GM03348 (cell line): ENCODE measurements at regions not wholly inside any gene's neighbourhood (a gene's known extent, or its start where the extent isn't known, plus 50 kb on each side); places are given as distances from the start of the nearest gene placed in this dataset.
"Not testable (repeated sequence)": the region's sequence is repeated elsewhere in the genome, so short reads cannot be mapped to it uniquely, and the experiment has no call there.

Experiments
- DNase-seq: peaks from one replicate; pipeline ENCODE4 v3.0.0; 2012; ENCODE audit warnings: low spot score

GRCh38 chr4:184335520-184335919 is 117.8 kb upstream of the ENPP6 start:
- no peak for DNase-seq

DNA sequence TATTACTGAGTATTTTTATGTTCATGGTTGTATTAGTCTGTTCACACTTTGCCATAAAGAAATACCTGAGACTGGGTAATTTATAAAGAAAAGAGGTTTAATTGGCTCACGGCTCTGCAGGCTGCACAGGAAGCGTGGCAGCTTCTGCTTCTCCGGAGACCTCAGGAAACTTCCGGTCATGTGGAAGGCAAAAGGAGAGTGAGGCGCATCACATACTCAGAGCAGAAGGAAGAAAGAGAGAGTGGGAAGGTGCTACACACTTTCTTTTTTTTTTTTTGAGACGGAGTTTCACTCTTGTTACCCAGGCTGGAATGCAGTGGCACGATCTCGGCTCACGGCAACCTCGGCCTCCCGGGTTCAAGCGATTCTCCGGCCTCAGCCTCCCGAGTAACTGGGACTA is 115.8 kb upstream of the ENPP6 start:
- DNase-seq, result not testable (repeated sequence)

- DNase-seq, result no peak
Measured at GRCh38 chr4:184331268-184331995, 113.8 kb upstream of the ENPP6 start.

GRCh38 chr4:184330517-184331094 is 112.9 kb upstream of the ENPP6 start:
- not testable (repeated sequence) for DNase-seq

- no peak for DNase-seq
Measured at GRCh38 chr4:184329659-184330400, 112.2 kb upstream of the ENPP6 start.

DNA sequence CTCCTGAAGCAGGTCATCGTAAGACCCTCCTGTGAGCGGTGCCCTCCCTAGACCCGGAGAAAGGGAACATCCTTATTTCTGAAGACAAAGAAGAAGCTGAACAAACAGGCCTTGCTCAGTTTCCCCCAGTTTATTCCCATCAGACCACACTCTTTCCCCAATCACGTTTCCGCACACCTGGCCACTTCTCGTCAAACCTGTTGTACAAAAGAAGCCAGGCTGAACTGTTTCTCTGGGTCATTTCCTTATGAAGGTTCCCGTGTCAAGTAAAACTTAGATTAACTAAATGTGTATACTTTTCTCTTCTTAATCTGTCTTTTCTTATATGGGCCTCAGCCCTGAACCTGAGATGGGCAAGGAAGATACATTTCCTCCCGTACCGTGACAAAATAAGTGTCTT is 111.6 kb upstream of the ENPP6 start:
- DNase-seq, result no peak

DNA sequence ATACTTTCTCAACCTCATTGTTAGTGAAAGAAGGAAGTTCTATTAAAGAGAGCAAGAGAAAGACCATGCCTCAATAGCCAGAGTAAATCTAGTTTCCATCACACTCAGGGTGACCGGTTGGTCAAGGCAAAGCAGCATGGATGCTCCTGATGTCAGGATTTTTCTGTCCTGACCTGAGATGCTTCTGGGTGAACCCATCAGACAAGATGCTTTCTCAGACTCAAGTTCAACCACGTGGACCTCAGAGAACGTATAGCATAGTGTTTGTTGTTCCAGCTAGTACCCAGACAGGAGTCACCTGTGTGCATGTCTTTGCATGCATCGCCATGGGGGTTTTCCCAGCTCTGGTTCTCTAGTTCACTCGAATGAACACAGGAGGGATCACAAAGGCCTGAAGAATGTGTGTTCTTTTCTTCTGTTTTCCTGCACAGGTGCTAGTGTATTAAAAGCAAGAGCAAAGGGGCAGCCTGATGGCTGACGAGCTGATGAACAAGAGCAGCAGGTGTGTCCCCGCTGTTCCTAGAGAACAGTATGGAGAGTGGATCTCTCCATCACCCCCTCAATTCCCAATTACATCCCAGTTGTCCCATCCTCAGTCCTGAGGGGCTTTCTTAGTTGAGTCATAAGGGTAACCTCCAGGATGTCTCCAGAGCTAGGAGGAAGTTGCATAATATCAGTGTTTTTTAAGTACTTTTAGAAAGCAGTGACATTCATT is 110.5 kb upstream of the ENPP6 start:
- no peak for DNase-seq

DNA sequence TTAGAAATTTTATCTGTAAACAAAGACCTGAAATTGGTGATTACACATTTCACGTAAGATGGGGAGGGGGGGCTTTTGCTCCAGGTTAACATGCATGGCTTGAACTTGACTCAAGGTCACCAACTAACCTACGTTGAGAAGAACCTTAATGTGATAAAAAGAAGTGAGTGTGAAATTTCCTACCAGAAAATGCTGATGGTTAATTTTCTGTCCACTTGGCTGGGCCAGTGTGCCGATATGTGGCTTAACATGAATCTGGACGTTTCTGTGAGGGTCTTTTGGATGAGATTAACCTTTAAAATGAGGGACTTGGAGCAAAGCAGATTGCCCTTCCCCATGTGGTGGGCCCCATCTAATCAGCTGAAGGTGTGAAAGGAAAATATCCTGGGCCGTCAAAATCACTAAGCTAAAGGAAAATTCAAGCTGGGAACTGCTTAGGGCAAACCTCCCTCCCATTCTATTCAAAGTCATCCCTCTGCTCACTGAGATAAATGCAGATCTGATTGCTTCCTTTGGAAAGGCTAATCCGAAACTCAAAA is 107.3 kb upstream of the ENPP6 start:
- no peak for DNase-seq

DNA sequence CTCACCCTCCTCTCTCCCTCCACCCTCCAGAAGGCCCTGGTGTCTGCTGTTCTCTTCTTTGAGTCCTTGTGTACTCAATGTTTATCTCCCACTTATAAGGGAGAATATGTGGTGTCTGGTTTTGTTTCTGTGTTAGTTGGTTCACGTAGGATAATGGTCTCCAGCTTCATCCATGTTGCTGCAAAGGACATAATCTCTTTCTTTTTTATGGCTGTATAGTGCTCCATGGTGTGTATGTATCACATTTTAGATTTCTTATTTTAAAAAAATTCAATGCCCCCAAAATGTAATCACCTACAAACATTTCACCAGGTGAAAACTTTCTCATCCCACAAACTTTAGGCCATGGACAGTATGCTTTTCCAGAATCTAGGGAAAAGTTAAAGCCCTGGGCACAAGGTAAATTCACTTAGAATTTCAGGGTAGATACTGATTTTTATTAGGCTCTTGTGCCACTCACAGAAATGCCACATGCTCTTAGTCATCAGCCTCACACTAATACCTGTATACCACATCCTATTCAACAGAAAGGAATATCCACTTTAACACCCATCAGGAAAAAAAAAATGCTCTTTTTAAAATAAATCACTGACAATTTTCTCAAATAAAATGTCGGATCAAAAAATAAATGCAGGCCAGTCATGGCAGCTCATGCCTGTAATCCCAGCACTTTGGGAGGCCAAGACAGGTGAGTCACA is 104.8 kb upstream of the ENPP6 start:
- no peak for DNase-seq

GRCh38 chr4:184320631-184321030 is 103.0 kb upstream of the ENPP6 start:
- no peak for DNase-seq

GRCh38 chr4:184318852-184319251 is 101.2 kb upstream of the ENPP6 start:
- no peak for DNase-seq

DNA sequence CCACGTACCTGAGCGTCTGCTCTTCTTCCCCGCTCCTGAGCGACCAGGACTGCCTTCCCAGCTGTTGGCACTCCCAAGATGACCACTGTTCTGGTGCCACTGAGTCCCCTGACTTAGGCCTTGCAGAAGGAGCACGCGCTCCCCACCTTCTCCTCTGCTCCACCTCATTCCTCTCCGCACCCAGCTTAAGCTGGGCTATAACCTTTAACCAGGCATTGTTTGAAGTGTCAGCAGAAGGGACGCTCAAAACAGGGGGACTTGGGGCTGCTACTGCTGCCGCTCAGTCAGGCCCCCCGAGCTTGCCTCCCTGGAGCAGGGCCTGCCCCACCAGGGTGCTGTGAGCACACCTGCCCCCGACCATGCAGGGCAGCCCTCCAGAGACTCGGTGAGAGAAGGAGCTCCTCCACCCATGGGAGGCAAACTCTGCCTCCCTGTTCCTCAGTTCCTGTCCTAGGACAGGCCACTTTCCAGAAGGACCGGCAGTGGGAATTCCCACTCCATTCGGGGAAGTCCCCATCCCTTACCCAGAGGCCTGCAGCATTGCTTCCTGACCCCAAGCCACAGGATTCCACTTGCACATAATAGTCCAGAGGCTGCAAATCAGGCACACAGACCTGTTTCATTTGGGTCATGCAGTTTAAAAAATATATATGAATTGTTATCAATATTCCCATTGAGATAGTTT is 99.7 kb upstream of the ENPP6 start:
- no peak for DNase-seq

DNA sequence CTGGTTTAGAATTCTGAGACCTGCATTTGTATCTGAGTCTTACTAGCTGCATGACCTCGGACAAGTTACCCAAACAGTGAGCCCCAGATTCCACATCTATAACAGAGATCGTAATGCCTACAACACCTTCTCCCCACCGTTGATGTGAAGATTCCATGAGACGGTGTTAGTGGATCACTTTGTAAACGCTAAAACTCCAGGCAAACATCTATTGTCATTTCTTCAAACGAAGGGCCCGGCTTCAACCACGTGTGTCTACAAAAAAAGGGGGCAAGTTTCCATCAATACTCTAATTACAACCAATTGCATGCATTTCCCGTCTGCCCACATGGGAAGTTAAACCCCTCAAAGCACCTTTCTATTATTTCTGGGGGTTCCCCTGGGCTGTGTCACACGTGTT is 99.1 kb upstream of the ENPP6 start:
- no peak for DNase-seq

DNA sequence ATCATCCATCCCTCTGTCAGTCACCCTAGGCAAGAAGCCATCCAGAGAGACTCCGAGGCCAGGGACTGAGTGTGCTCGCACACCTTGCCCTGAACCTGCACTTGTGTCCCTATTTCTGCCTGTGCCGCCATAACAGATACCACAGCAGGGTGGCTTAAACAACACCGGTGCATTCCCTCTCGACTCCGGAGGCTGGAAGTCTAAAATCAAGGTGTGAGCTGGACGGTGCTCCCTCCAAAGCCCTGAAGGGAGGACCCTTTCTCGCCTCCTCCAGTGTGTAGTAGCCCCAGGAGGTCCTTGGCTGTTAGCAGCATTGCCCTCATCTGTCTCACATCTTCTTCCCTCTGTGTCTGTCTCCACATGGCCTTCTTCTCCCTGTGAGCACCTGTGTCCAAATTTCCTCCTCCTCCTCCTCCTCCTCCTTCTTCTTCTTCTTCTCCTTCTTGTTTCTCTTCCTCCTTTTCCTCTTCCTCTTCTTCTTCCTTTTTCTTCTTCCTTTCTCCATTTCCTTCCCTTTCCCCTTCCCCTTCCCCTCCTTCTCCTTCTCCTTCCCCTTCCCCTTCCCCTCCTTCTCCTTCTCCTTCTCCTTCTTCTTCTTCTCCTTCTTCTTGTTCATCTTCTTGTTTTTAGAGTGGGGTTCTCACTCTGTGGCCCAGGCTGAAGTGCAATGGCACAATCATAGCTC is 98.1 kb upstream of the ENPP6 start:
- DNase-seq, result no peak

- no peak for DNase-seq
Measured at GRCh38 chr4:184313702-184314659, 96.3 kb upstream of the ENPP6 start.

GRCh38 chr4:184313058-184313581 is 95.4 kb upstream of the ENPP6 start:
- no peak for DNase-seq

GRCh38 chr4:184312126-184312525 is 94.5 kb upstream of the ENPP6 start:
- no peak for DNase-seq

- DNase-seq, result no peak
Measured at GRCh38 chr4:184310881-184311709, 93.4 kb upstream of the ENPP6 start.
